ENCODE measurements at regions not wholly inside any gene's neighbourhood (a gene's known extent, or its start where the extent isn't known, plus 50 kb on each side); places are given as distances from the start of the nearest gene placed in this dataset.

- intact Hi-C loops (cut with DNase I) = no loop called here
- H3K27me3 ChIP-seq (replicated peaks; ENCODE audit: insufficient read depth) = no peaks in the 10 kb centered on the region
- no peaks in the 10 kb centered on the region for H3K36me3 ChIP-seq
- no peak for DNase-seq (ENCODE audit: low spot score)
- whole genome bisulfite sequencing = 56% methylated on average over 15 of the region's 15 CpGs
- no peaks in the 10 kb centered on the region for H3K4me1 ChIP-seq (replicated peaks)
- no peaks in the 10 kb centered on the region for H3K9me3 ChIP-seq
- no peak for TF ChIP-seq CTCF (IDR thresholded peaks at IDR 0.05)
- TF ChIP-seq POLR2A (IDR thresholded peaks at IDR 0.05) = no peak
- H3K4me3 ChIP-seq = no peak overlapping the region
- H3K27ac ChIP-seq = peak overlapping the region; percentile 38 to 49
These were observed 51.0 kb upstream of the IL17B start for GRCh38 chr5:149429839-149430721.

MicroRNA genes in the stretch of these regions (microRNA counts, 767-probe panel; counts per million panel counts)
- 7,624 to 7,754 counts per million in 2 donors for microRNA hsa-miR-145-5p

Small RNA genes in the stretch of these regions (microRNA-seq; reads per million reads assigned to microRNA genes)
- gene MIR145 = 21,457 reads per million, percentile 98 among the genes with 10 or more reads in this experiment

Small RNA genes in the stretch of these regions (small RNA-seq; reads per million reads assigned to genes)
- gene MIR145 = 0 reads per million in 2 donors

Data from prostate gland (tissue), 2 donors.